NOMO-1 (cell line): ENCODE measurements at regions not wholly inside any gene's neighbourhood (a gene's known extent, or its start where the extent isn't known, plus 50 kb on each side); places are given as distances from the start of the nearest gene placed in this dataset.

Experiments
- DNase-seq, 2 experiments: peaks; one replicate each; lab custom pipeline; 2025; ENCODE audit not compliant: unreplicated experiment in 2 of 2; lab: John Stamatoyannopoulos, UW

- DNase-seq, result no peak
Observed at GRCh38 chr2:78549766-78550165, 475.7 kb upstream of the REG3G start.

GRCh38 chr2:78553866-78554647 lies 471.4 kb upstream of the REG3G start:
- DNase-seq, result no peak

GRCh38 chr2:78561876-78562275 lies 463.6 kb upstream of the REG3G start:
- DNase-seq, result no peak

GRCh38 chr2:78564666-78565065 lies 460.8 kb upstream of the REG3G start:
- DNase-seq, result no peak

GRCh38 chr2:78568782-78569373 lies 456.6 kb upstream of the REG3G start:
- DNase-seq, result no peak

- no peak for DNase-seq
Observed at GRCh38 chr2:78576409-78576808, 449.1 kb upstream of the REG3G start.

GRCh38 chr2:78585871-78586270 lies 439.6 kb upstream of the REG3G start:
- DNase-seq, result no peak

- DNase-seq, result no peak
Observed at GRCh38 chr2:78586316-78586715, 439.2 kb upstream of the REG3G start.

- DNase-seq, result no peak
Observed at GRCh38 chr2:78589871-78590270, 435.6 kb upstream of the REG3G start.

GRCh38 chr2:78592491-78592890 lies 433.0 kb upstream of the REG3G start:
- DNase-seq, result no peak

- DNase-seq, result no peak
Observed at GRCh38 chr2:78601113-78601512, 424.4 kb upstream of the REG3G start.

GRCh38 chr2:78602862-78603261 lies 422.6 kb upstream of the REG3G start:
- DNase-seq, result no peak

GRCh38 chr2:78606895-78607294 lies 418.6 kb upstream of the REG3G start:
- no peak for DNase-seq

- DNase-seq, result no peak
Observed at GRCh38 chr2:78614726-78615125, 410.8 kb upstream of the REG3G start.

- no peak for DNase-seq
Observed at GRCh38 chr2:78615956-78616355, 409.5 kb upstream of the REG3G start.

GRCh38 chr2:78634425-78634824 lies 391.1 kb upstream of the REG3G start:
- no peak for DNase-seq

- DNase-seq, result peak in 1 of 2 experiments; percentile 4
Observed at GRCh38 chr2:78644854-78645253, 380.6 kb upstream of the REG3G start.

GRCh38 chr2:78646533-78647364 lies 378.8 kb upstream of the REG3G start:
- no peak for DNase-seq

GRCh38 chr2:78648558-78648957 lies 376.9 kb upstream of the REG3G start:
- DNase-seq, result no peak

- no peak for DNase-seq
Observed at GRCh38 chr2:78654941-78655340, 370.6 kb upstream of the REG3G start.

GRCh38 chr2:78676921-78677696 lies 348.4 kb upstream of the REG3G start:
- peak; percentile 28 to 48 for DNase-seq
